Natural killer cell (primary cell): ENCODE measurements at regions not wholly inside any gene's neighbourhood (a gene's known extent, or its start where the extent isn't known, plus 50 kb on each side); places are given as distances from the start of the nearest gene placed in this dataset.

ENCODE experiments used
- ATAC-seq, 3 donors: fragments of 150-1000 bp in 2 of 3; fragments of 200-7000 bp in 1 of 3; cut with Tn5 transposase; 1 replicate in 1 of 3; 2 replicates in 2 of 3; pipeline ENCODE4 v1.10.0; 2021; ENCODE audit warnings: mild to moderate bottlenecking in 2 of 3, moderate library complexity in 2 of 3
- DNase-seq, 2 donors: peaks; one replicate each; pipeline versions ENCODE4 v3.0.0 to v3.0.0-alpha.2; 2013 to 2021; ENCODE audit warnings: mixed read lengths in 1 of 2
- H3K27ac ChIP-seq: one replicate; pipeline ENCODE4 v1.5.1; 2013; ENCODE audit warnings: mild to moderate bottlenecking, low read length
- H3K27me3 ChIP-seq: one replicate; pipeline ENCODE4 v1.6.1; 2013; ENCODE audit warnings: low read length; ENCODE audit not compliant: control insufficient read depth, insufficient read depth
- H3K36me3 ChIP-seq: one replicate; pipeline ENCODE4 v1.6.1; 2013; ENCODE audit warnings: low read length; ENCODE audit not compliant: control insufficient read depth, insufficient read depth
- H3K4me1 ChIP-seq: one replicate; pipeline ENCODE4 v1.6.1; 2013; ENCODE audit warnings: low read length; ENCODE audit not compliant: control insufficient read depth, insufficient read depth
- H3K4me3 ChIP-seq: one replicate; pipeline ENCODE4 v1.5.1; 2013; ENCODE audit warnings: low read length
- H3K9me3 ChIP-seq: one replicate; pipeline ENCODE4 v1.6.1; 2013; ENCODE audit warnings: low read length; ENCODE audit not compliant: control insufficient read depth, insufficient read depth
- H3K27ac Mint-ChIP-seq, 2 donors: one replicate each; pipeline ENCODE4 v1.8.0; 2022; ENCODE audit warnings: mild to moderate bottlenecking in 2 of 2, mixed read lengths in 2 of 2, moderate library complexity in 1 of 2
- H3K27me3 Mint-ChIP-seq, 2 donors: one replicate each; pipeline ENCODE4 v1.8.0; 2022; ENCODE audit warnings: low read depth in 2 of 2, mixed read lengths in 2 of 2
- H3K36me3 Mint-ChIP-seq: one replicate; pipeline ENCODE4 v1.8.0; 2022; ENCODE audit warnings: mixed read lengths
- H3K4me1 Mint-ChIP-seq, 2 donors: one replicate each; pipeline ENCODE4 v1.8.0; 2022; ENCODE audit warnings: mixed read lengths in 2 of 2
- H3K4me3 Mint-ChIP-seq: one replicate; pipeline ENCODE4 v1.8.0; 2022; ENCODE audit warnings: mild to moderate bottlenecking, moderate library complexity, mixed read lengths
- H3K9me3 Mint-ChIP-seq, 2 donors: one replicate each; pipeline ENCODE4 v1.8.0; 2022; ENCODE audit warnings: mixed read lengths in 2 of 2
- CTCF ChIP-seq: fragments of 200-600 bp; IDR thresholded peaks from one replicate; pipeline ENCODE4 v1.8.0; 2022; ENCODE audit warnings: antibody characterized with exemption
- WGBS: methylation state at CpG from one replicate; pipeline ENCODE4 v1.1.7; 2013; ENCODE audit warnings: missing lambda C conversion rate; ENCODE audit not compliant: insufficient coverage; 5-methylcytosine and 5-hydroxymethylcytosine counted together
- intact Hi-C: fragments of 100-400 bp; cut with micrococcal nuclease; formaldehyde crosslinking; loops from one replicate; pipeline ENCODE4 v1.14.2; 2022

GRCh38 chr22:27186643-27187042 is 529.3 kb downstream of the MIAT start:
- ATAC-seq (no peak), DNase-seq (no peak)
- WGBS, result 75% methylated on average over 7 of the region's 7 CpGs
- H3K4me3 Mint-ChIP-seq, result no peak overlapping the region
- no peaks in the 10 kb centered on the region for H3K36me3 Mint-ChIP-seq
- no peaks in the 10 kb centered on the region for H3K27me3 ChIP-seq
- H3K36me3 ChIP-seq, result no peaks in the 10 kb centered on the region
- no peak overlapping the region for H3K4me3 ChIP-seq
- H3K4me1 ChIP-seq, result no peaks in the 10 kb centered on the region
- no peak for TF ChIP-seq CTCF
- peaks cover 0 to 2% of the 10 kb centered on the region in 2 donors for H3K9me3 Mint-ChIP-seq
- H3K27ac ChIP-seq, result no peak overlapping the region
- no peaks in the 10 kb centered on the region for H3K4me1 Mint-ChIP-seq
- no peaks in the 10 kb centered on the region for H3K9me3 ChIP-seq
- H3K27ac Mint-ChIP-seq, result no peak overlapping the region
- intact Hi-C loops, result no loop called here
- H3K27me3 Mint-ChIP-seq, result peaks cover 11 to 27% of the 10 kb centered on the region in 2 donors

- Mint-ChIP-seq H3K4me3 (no peak overlapping the region), H3K27ac (no peak overlapping the region), H3K9me3 (peaks cover 0 to 2% of the 10 kb centered on the region in 2 donors), H3K27me3 (peaks cover 17 to 45% of the 10 kb centered on the region in 2 donors), H3K36me3 (no peaks in the 10 kb centered on the region), H3K4me1 (no peaks in the 10 kb centered on the region)
- intact Hi-C loops, result no loop called here
- Histone ChIP-seq H3K4me3 (no peak overlapping the region), H3K27ac (no peak overlapping the region), H3K27me3 (no peaks in the 10 kb centered on the region), H3K4me1 (no peaks in the 10 kb centered on the region), H3K9me3 (no peaks in the 10 kb centered on the region), H3K36me3 (no peaks in the 10 kb centered on the region)
- WGBS, result 92% methylated on average over 15 of the region's 17 CpGs
- no peak for TF ChIP-seq CTCF
- DNase-seq (no peak), ATAC-seq (no peak)
These were observed 534.9 kb downstream of the MIAT start for GRCh38 chr22:27192135-27192829.

GRCh38 chr22:27193215-27193614 is 535.8 kb downstream of the MIAT start:
- TF ChIP-seq CTCF, result no peak
- Mint-ChIP-seq H3K27me3 (peaks cover 21 to 43% of the 10 kb centered on the region in 2 donors), H3K9me3 (peaks cover 0 to 4% of the 10 kb centered on the region in 2 donors), H3K27ac (no peak overlapping the region), H3K36me3 (no peaks in the 10 kb centered on the region), H3K4me3 (no peak overlapping the region), H3K4me1 (no peaks in the 10 kb centered on the region)
- ATAC-seq, result no peak
- no peaks in the 10 kb centered on the region for H3K36me3 ChIP-seq
- no peak overlapping the region for H3K27ac ChIP-seq
- intact Hi-C loops, result no loop called here
- WGBS, result 85% methylated on average over 5 of the region's 6 CpGs
- no peaks in the 10 kb centered on the region for H3K4me1 ChIP-seq
- no peaks in the 10 kb centered on the region for H3K9me3 ChIP-seq
- H3K27me3 ChIP-seq, result no peaks in the 10 kb centered on the region
- H3K4me3 ChIP-seq, result no peak overlapping the region
- no peak for DNase-seq

GRCh38 chr22:27193636-27194035 is 536.2 kb downstream of the MIAT start:
- no peak overlapping the region for H3K27ac Mint-ChIP-seq
- no peaks in the 10 kb centered on the region for H3K36me3 ChIP-seq
- 80% methylated on average over 2 of the region's 2 CpGs for WGBS

More at GRCh38 chr22:27193636-27194035, 536.2 kb downstream of the MIAT start:
- H3K4me1 ChIP-seq, result no peaks in the 10 kb centered on the region
- Mint-ChIP-seq H3K36me3 (no peaks in the 10 kb centered on the region), H3K27me3 (peaks cover 21 to 39% of the 10 kb centered on the region in 2 donors), H3K4me3 (no peak overlapping the region), H3K4me1 (no peaks in the 10 kb centered on the region), H3K9me3 (peaks cover 0 to 4% of the 10 kb centered on the region in 2 donors)
- TF ChIP-seq CTCF, result no peak
- H3K27ac ChIP-seq, result no peak overlapping the region
- DNase-seq (no peak), ATAC-seq (no peak)
- intact Hi-C loops, result no loop called here
- no peaks in the 10 kb centered on the region for H3K9me3 ChIP-seq
- H3K4me3 ChIP-seq, result no peak overlapping the region
- no peaks in the 10 kb centered on the region for H3K27me3 ChIP-seq
